ENCODE measurements at regions not wholly inside any gene's neighbourhood (a gene's known extent, or its start where the extent isn't known, plus 50 kb on each side); places are given as distances from the start of the nearest gene placed in this dataset.
A peak's percentile ranks its signal among the peaks of the same experiment; 100 is the strongest.

- DNase-seq (ENCODE audit: low spot score) (no peak), FAIRE-seq (no peak)
These were observed 206.8 kb upstream of the FOXD3 start for GRCh38 chr1:63115527-63115926.

GRCh38 chr1:63116016-63116415 lies 206.4 kb upstream of the FOXD3 start:
- FAIRE-seq (no peak), DNase-seq (ENCODE audit: low spot score) (peak; percentile 14)

GRCh38 chr1:63119575-63120155 lies 202.7 kb upstream of the FOXD3 start:
- no peak for DNase-seq (ENCODE audit: low spot score)

GRCh38 chr1:63122079-63122478 lies 200.3 kb upstream of the FOXD3 start:
- no peak for FAIRE-seq
- no peak for DNase-seq (ENCODE audit: low spot score)

More at GRCh38 chr1:63119575-63120155, 202.7 kb upstream of the FOXD3 start:
- FAIRE-seq = no peak

GRCh38 chr1:63124666-63125191 lies 197.6 kb upstream of the FOXD3 start:
- FAIRE-seq = no peak
- DNase-seq (ENCODE audit: low spot score) = peak; percentile 39

GRCh38 chr1:63126104-63126503 lies 196.3 kb upstream of the FOXD3 start:
- DNase-seq (ENCODE audit: low spot score) (no peak), FAIRE-seq (no peak)

- FAIRE-seq (no peak), DNase-seq (ENCODE audit: low spot score) (no peak)
These were observed 195.0 kb upstream of the FOXD3 start for GRCh38 chr1:63127376-63127775.

- FAIRE-seq = no peak
- DNase-seq (ENCODE audit: low spot score) = no peak
These were observed 193.8 kb upstream of the FOXD3 start for GRCh38 chr1:63128556-63128955.

- DNase-seq (ENCODE audit: low spot score) (no peak), FAIRE-seq (no peak)
These were observed 193.2 kb upstream of the FOXD3 start for GRCh38 chr1:63129184-63129583.

- no peak for DNase-seq (ENCODE audit: low spot score)
- FAIRE-seq = no peak
These were observed 192.5 kb upstream of the FOXD3 start for GRCh38 chr1:63129855-63130254.

- no peak for DNase-seq (ENCODE audit: low spot score)
- no peak for FAIRE-seq
These were observed 187.7 kb upstream of the FOXD3 start for GRCh38 chr1:63134501-63135173.

GRCh38 chr1:63135174-63135512 lies 187.2 kb upstream of the FOXD3 start:
- DNase-seq (ENCODE audit: low spot score) (no peak), FAIRE-seq (no peak)

GRCh38 chr1:63135801-63136200 lies 186.6 kb upstream of the FOXD3 start:
- DNase-seq (ENCODE audit: low spot score) (no peak), FAIRE-seq (no peak)

- no peak for FAIRE-seq
- no peak for DNase-seq (ENCODE audit: low spot score)
These were observed 180.4 kb upstream of the FOXD3 start for GRCh38 chr1:63142001-63142400.

- FAIRE-seq (no peak), DNase-seq (ENCODE audit: low spot score) (no peak)
These were observed 178.9 kb upstream of the FOXD3 start for GRCh38 chr1:63143482-63143881.

- no peak for FAIRE-seq
These were observed 174.6 kb upstream of the FOXD3 start for GRCh38 chr1:63147783-63148182.

GRCh38 chr1:63148825-63149645 lies 173.3 kb upstream of the FOXD3 start:
- FAIRE-seq = no peak
- peak; percentile 47 for DNase-seq (ENCODE audit: low spot score)

More at GRCh38 chr1:63147783-63148182, 174.6 kb upstream of the FOXD3 start:
- DNase-seq (ENCODE audit: low spot score) = no peak

GRCh38 chr1:63152572-63152971 lies 169.8 kb upstream of the FOXD3 start:
- no peak for FAIRE-seq
- no peak for DNase-seq (ENCODE audit: low spot score)

- DNase-seq (ENCODE audit: low spot score) = peak; percentile 16
- FAIRE-seq = no peak
These were observed 166.9 kb upstream of the FOXD3 start for GRCh38 chr1:63155437-63155836.

- DNase-seq (ENCODE audit: low spot score) = no peak
- no peak for FAIRE-seq
These were observed 165.3 kb upstream of the FOXD3 start for GRCh38 chr1:63157085-63157484.

GRCh38 chr1:63169057-63169456 lies 153.3 kb upstream of the FOXD3 start:
- no peak for DNase-seq (ENCODE audit: low spot score)
- no peak for FAIRE-seq

GRCh38 chr1:63173161-63173560 lies 149.2 kb upstream of the FOXD3 start:
- DNase-seq (ENCODE audit: low spot score) (no peak), FAIRE-seq (no peak)

All from urothelium cell line (cell line).